GM10248 (cell line): ENCODE measurements at regions not wholly inside any gene's neighbourhood (a gene's known extent, or its start where the extent isn't known, plus 50 kb on each side); places are given as distances from the start of the nearest gene placed in this dataset.
"Not testable (repeated sequence)": the region's sequence is repeated elsewhere in the genome, so short reads cannot be mapped to it uniquely, and the experiment has no call there.

ENCODE experiments used
- CTCF ChIA-PET: fragments of 300-600 bp; sonication (Branson Sonifier 250); formaldehyde crosslinking; extraction: SDS; loops from one replicate; lab custom pipeline; 2021; ENCODE audit warnings: antibody characterized with exemption; lab: Yijun Ruan, JAX
- POLR2A ChIA-PET: fragments of 350-650 bp; sonication (Branson Sonifier 250); formaldehyde crosslinking; extraction: SDS; loops from one replicate; lab custom pipeline; 2020; ENCODE audit warnings: antibody characterized with exemption; lab: Yijun Ruan, JAX
- DNase-seq: peaks from one replicate; pipeline ENCODE4 v3.0.0; 2012; ENCODE audit errors: extremely low spot score
- CTCF ChIP-seq: IDR thresholded peaks from 2 replicates; pipeline ENCODE4 v1.5.1; 2012; ENCODE audit warnings: mild to moderate bottlenecking, low read depth; ENCODE audit errors: extremely low read depth, missing control alignments, control extremely low read depth

- no peak for TF ChIP-seq CTCF
- no peak for DNase-seq
- ChIA-PET CTCF (interaction anchor here (1.0 to 1.5 kb wide), 2 partner anchors 12 to 14 kb away, joined by 3 to 4 read pairs; no protein-coding TSS in a partner anchor), POLR2A (no interaction called here)
These were observed 406.0 kb downstream of the TSHZ3 start for GRCh38 chr19:30943101-30943843.

- TF ChIP-seq CTCF: no peak
- no peak for DNase-seq
- POLR2A ChIA-PET: no interaction called here
- CTCF ChIA-PET: interaction anchor here (1.0 to 1.5 kb wide), 2 partner anchors 13 kb away, joined by 3 to 4 read pairs; no protein-coding TSS in a partner anchor
These were observed 406.6 kb downstream of the TSHZ3 start for GRCh38 chr19:30942636-30943035.

- DNase-seq: no peak
- POLR2A ChIA-PET: no interaction called here
- CTCF ChIA-PET: no interaction called here
- no peak for TF ChIP-seq CTCF
These were observed 407.6 kb downstream of the TSHZ3 start for GRCh38 chr19:30941591-30941990.

- no peak for TF ChIP-seq CTCF
- ChIA-PET CTCF (no interaction called here), POLR2A (no interaction called here)
- no peak for DNase-seq
These were observed 413.0 kb downstream of the TSHZ3 start for GRCh38 chr19:30936276-30936675.

GRCh38 chr19:30935146-30935545, 414.1 kb downstream of the TSHZ3 start:
- CTCF ChIA-PET: no interaction called here
- POLR2A ChIA-PET: no interaction called here
- no peak for TF ChIP-seq CTCF
- no peak for DNase-seq

- POLR2A ChIA-PET, CTCF ChIA-PET: not testable (repeated sequence)
These were observed 415.8 kb downstream of the TSHZ3 start for GRCh38 chr19:30933454-30933853.

GRCh38 chr19:30932854-30933253, 416.4 kb downstream of the TSHZ3 start:
- TF ChIP-seq CTCF: no peak
- ChIA-PET CTCF (no interaction called here), POLR2A (no interaction called here)
- no peak for DNase-seq

More at GRCh38 chr19:30933454-30933853, 415.8 kb downstream of the TSHZ3 start:
- DNase-seq: not testable (repeated sequence)
